HG03097 (cell line): ENCODE measurements at regions not wholly inside any gene's neighbourhood (a gene's known extent, or its start where the extent isn't known, plus 50 kb on each side); places are given as distances from the start of the nearest gene placed in this dataset.
"Not testable (repeated sequence)": the region's sequence is repeated elsewhere in the genome, so short reads cannot be mapped to it uniquely, and the experiment has no call there.

ENCODE experiments used
- ATAC-seq: cut with Tn5 transposase; IDR thresholded peaks from one replicate; pipeline ENCODE4 v1.9.1; 2021; ENCODE audit not compliant: unreplicated experiment, low FRiP score

DNA sequence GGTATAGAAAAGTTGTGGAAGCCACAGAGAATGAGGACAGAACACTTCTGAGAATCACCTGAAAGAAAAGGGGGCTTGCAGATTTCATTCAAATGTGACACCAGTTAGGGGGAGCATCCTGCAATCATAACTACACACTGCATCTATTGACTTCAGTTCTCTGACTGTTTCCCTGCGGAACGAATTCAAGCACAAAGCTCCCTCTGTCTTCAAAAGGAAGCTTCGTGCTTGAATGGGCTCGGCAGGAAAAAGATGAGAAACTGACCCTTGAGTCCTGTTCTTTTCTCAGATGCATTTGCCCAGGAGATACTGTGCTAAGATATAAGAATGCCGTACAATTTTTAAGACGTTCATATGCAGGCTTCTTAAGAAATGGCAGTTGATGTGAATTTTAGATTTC lies 2000.4 kb upstream of the RAG2 start:
- no peak for ATAC-seq

DNA sequence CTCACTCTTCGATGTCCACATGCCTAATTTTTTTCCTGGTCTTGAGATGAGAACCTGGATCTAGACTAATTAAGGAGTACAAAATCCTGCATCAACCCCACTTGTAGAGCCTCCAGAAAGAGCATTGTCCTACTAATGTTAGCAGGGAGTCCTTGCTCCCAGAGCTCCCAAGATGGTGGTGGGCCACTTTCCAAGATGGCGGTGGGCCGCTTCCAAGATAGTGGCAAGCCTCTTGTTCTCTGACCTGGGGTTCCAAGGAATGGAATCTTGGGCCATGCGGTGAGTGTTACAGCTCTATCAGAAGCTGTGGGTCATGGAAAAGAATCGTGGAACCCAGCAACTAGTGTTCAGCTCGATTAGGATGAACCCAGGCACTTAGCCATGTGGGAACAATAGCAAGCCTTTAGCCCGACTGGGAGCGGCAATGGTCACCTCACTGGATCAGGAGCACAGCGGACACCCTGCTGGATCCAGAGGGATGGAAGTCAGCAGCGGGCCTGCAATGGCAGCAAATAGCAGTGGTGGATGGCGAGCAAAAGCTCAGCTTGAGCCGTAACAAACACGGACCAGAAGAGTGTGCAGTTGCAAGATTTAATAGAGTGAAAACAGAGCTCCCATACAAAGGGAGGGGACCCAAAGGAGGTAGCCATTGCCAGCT lies 1997.5 kb upstream of the RAG2 start:
- ATAC-seq: not testable (repeated sequence)

DNA sequence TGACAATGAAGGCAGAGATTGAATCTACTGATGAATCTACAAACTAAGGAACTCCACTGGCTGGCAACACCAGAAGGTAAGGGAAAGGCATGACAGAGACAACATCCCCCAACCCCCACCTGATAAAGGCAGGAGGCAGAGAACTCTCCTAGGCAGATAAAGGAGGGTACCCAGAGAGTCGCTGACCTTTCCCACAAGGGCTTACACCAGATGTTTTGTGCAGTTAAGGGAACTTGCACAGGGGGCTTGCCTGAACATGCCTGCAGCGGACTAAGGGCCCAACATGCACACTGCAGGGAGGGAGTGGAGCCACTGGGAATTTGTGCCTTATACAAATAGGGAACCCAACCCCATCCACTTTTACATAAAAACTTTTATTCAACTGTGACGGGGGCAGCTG lies 1996.9 kb upstream of the RAG2 start:
- no peak for ATAC-seq

DNA sequence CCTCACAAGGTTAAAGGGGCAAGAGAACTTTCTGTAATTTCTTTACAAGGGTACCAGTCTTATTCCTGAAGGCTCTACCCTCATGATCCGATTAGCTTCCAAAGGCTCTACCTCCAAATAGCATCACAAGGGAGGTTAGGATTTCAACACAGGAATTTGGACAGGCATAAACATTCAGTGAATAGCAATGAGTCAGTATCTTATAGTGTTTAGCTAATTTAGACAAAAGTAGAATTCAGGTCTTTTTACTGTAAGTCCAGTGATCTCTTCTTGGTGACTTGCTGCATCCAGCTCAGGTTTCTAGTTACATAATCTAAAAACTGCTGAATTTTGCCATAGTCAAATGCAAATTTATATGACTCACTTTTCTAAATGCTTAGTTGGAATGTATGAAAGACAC lies 1995.6 kb upstream of the RAG2 start:
- ATAC-seq: no peak

DNA sequence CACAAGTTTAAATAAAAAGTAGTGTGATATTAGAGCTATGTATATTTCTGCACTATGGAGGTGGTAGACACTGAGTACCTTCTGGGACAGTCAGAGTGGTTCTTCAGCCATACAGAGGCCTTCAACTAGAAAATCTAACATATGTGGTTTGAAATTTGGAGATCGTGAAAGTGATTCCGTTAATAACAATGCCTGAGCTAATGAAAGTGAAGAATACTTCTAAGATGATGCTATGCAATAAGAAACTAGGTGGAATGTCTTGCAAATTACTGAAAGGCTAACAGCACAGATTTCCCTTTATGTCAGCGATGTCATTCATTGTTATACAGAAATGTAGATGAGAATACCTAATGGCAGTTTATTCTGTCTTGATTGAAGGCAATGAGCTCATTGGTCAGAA lies 1984.7 kb upstream of the RAG2 start:
- no peak for ATAC-seq

DNA sequence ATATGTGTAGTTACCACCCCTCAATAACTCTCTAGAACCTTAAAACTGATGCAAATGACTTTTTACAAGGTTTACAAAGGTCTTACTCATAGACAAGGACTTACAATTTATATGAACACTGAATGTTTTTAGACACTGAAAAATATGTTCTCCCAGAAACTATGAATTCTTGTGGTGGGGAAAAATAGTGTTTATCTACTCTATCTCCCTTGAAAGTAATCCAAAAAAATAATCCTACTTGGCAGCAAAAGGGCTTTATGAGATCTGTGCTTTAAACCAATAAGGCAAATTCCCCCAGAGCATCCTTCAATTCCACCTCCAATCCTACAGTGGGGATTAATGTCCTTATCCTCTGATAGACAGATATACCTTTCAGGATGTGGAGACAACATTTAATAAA lies 1984.1 kb upstream of the RAG2 start:
- ATAC-seq: no peak

DNA sequence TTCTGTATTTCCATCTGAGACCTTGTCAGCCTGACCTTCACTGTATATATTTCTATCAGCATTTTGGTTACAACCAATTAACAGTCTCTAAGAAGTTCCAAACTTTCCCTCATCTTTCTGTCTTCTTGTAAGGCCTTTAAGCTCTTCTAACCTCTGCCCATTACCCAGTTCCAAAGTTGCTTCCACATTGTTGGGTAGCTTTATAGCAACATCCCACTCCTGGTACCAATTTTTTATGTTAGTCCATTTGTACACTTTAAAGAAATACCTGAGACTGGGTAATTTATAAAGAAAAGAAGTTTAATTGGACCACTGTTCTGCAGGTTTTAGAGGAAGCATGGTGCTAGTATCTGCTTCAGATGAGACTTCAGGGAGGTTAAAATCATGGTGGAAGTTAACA lies 1979.7 kb upstream of the RAG2 start:
- ATAC-seq: no peak

DNA sequence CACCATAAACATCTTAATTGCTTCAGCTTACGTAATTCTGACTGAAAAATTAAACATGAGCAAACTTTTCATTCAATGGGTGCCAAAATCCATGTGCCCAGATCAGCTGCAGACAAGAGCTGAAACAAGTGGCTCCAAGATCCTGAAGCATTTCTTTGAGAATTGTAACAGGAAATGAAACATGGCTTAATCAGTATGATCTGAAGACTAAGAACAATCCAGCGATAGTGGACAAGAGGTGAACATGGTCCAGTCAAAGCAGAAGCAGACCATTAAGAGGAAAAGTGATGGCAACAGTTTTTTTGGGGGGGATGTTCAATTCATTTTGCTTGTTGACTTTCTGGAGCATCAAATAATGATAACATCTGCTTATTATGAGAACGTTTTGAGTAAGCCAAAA lies 1964.5 kb upstream of the RAG2 start:
- ATAC-seq: no peak

DNA sequence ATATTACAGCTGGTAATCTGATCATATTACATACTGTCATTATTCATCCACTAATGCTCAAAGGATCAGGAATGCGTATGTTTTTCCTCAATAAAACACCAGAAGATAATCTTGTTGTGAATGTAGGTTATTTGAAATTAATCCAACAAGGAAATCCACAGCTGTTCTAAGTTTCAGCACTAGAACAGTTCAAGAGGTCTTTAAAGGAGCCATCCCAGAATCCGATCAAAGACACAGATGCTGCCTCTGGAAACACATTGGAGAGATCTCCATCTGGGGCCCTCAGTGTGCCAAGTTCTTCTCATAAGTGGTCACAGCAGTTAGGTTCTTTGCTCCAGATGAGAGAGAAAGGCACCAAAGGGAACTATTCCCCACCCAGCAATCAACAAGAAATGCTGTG lies 1955.1 kb upstream of the RAG2 start:
- ATAC-seq: no peak

DNA sequence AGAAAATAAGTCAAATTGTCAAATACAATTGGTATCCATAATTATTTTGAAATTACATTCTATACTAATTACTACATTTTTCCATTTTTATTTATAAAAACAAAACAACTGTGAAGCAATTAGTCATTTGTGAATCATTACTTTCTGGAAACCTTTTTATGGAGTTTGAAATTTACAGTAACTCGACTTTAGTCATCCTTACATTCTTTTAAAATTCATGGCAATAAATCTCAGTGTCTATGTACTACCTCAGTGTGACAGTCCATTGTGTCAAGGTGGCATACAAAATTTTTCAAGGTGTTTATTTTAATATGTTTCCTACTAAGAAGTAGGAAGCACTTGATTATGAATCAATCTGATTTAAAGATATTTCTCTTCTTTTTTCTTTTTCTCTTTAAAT lies 1949.4 kb upstream of the RAG2 start:
- ATAC-seq: no peak

DNA sequence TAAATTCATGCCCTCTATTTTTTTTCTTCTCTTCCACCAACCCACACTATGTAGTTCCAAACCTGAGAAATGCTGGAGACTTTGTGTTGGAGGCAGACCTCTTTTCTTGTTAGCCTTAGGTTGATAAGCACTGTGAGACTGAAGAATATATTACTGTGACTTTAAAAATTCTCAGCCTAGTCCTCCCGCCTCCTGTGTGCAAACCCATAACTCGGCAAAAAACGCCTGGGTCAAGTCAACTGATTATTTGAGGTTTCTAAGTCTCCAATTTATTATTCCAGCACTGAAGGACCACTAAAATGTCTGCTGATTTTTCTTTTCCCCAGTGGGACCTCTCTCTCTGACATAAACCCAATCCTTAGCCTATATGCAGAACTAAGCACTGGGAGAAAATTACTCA lies 1946.0 kb upstream of the RAG2 start:
- ATAC-seq: no peak

DNA sequence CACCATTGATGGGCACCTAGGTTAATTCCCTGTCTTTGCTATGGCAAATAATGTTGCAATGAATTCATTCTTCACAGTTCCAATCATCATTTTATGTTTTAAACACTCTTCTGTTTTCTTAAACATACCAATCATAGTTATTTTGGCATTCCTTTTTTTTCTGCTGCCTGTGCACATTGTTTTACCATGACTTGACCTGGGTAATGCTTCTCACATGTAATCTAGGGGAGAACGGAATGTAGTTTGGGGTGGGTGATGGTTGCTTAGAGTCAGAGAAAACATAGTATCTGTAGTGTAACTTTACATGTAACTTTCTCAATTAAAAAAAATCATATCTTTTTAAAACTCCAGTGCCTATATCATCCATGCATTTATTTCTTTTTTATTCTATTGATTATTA lies 1945.3 kb upstream of the RAG2 start:
- no peak for ATAC-seq

DNA sequence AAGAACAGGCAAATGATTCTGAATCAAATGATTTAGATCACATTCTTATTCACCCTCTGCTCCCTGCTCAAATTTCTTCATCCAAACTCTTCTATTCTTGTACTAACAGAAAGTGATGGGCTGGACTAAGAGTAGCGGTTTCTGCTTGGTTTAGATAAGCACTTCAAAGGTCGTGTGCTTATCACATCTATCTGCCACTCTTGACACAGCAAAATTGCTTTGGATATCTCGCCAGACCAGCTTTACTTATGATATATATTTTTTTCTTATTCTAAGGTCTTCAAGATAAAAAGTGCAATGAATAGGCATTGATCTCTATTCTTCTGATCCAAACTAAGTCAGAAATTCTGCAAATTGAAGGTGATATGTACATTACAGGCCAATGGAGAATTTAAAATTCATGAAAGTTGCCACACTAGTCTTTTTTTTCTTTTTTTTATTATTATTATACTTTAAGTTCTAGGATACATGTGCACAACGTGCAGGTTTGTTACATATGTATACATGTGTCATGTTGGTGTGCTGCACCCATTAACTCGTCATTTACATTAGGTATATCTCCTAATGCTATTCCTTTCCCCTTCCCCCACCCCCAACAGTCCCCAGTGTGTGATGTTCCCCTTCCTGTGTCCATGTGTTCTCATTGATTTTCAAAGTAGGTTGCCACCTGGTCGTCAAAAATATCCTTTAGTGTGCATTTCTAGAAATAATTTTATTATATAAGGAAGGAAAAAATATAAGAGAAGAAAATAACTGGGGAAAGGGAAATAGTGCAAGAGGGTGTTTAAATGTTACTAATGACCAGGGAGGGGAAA lies 1941.0 kb upstream of the RAG2 start:
- no peak for ATAC-seq

DNA sequence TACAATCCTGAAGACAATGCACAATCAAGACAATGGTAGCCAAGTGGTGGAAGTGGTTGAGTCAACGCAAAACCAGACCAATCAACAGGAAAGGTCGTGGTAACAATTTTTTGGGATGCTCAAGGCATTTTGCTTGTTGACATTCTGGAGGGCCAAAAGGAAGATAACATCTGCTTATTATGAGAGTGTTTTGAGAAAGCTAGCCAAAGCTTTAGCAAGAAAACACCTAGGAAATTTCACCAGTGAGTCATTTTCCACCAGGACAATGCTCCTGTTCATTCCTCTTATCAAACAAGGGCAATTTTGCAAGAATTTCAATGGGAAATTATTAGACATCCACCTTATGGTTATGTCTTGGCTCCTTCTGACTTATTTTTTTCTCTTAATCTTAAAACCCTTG lies 1932.2 kb upstream of the RAG2 start:
- no peak for ATAC-seq

DNA sequence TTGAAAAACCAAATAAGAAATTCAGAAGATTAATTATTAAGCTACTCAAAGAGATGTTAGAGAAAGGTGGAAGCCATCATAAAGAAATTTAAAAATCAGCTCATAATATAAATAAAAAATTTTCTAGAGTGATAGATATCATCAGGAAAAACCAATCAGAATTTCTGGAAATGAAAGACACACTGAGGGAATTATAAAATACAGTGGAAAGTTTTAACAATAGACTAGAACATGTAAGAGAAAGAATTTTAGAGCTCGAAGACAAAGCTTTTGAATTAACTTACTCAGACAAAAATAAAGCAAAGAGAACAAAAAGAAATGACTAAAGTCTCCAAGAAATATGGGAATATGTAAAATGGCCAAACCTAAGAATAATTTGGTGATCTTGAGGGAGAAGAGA lies 1926.9 kb upstream of the RAG2 start:
- no peak for ATAC-seq

DNA sequence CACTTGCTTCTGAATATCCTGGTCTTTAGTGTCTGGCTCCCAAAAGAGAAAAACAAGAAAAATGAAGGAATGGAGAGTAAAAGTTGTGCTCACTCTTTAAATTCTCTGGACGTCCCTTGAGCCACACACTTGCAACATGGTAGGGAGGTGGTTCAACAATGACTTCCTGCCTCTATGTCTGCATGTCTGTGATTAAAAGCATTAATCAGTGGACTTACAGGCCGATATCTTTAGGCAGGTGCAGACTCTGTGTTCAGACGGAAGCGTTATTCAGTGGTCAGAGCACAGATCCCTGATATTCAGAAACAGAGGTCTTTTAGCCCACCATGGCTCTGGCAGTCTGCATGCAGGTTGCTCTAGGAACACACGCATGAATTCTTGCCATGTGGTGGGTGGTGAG lies 1920.0 kb upstream of the RAG2 start:
- no peak for ATAC-seq

DNA sequence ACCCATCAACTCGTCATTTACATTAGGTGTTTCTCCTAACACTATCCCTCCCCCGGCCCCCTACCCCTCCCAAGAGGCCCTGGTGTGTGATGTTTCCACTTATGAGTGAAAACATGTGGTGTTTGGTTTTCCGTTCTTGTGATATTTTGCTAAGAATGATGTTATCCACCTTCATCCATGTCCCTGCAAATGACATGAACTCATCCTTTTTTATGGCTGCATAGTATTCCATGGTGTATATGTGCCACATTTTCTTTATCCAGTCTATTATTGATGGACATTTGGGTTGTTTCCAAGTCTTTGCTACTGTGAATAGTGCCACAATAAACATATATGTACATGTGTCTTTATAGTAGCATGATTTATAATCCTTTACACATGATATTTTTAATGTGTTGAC lies 1914.8 kb upstream of the RAG2 start:
- ATAC-seq: not testable (repeated sequence)

DNA sequence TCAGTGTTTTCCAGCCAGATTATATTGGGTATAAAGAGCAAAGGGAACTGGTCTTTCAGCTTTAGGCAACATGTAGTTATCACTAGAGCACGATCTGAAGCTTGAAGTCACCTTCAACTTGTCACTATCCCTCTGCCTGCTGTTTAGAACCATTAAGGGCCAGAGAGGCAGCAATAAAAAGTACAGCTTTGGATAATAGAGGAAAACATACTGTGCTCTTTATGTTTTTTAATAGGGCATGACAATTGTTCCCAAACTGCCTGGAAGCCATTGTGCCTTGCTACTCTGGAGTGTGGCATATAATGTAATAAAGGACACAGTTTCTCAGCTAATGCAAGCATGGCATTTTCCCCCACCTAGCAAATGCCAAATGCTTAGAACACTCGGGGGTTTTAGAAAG lies 1912.0 kb upstream of the RAG2 start:
- no peak for ATAC-seq

DNA sequence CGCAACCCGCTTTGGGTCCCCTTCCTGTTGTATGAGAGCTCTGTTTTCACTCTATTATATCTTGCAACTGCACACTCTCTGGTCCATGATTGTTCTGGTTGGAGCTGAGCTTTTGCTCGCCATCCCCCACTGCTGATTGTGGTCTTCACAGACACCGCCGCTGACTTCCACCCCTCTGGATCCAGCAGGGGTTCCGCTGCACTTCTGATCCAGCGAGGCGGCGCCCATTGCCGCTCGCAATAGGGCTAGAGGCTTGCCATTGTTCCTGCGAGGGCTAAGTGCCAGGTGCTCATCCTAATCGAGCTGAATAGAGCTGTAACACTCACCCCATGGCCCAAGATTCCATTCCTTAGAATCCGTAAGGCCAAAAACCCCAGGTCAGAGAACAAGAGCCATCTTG lies 1905.8 kb upstream of the RAG2 start:
- no peak for ATAC-seq

DNA sequence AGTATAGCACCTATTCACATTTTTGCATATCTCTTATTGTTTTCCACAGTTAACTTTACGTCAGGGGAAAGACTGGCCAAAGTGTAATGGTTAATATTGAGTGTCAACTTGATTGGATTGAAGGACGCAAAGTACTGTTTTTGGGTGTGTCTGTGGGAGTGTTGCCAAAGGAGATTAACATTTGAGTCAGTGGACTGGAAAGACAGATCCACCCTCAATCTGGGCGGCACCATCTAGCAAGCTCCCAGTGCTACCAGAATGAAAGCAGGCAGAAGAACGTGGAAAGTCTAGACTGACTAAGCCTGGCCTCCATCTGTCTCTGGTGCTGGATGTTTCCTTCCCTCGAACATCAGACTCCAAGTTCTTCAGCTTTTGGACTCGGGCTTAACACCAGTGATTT lies 1900.7 kb upstream of the RAG2 start:
- no peak for ATAC-seq

DNA sequence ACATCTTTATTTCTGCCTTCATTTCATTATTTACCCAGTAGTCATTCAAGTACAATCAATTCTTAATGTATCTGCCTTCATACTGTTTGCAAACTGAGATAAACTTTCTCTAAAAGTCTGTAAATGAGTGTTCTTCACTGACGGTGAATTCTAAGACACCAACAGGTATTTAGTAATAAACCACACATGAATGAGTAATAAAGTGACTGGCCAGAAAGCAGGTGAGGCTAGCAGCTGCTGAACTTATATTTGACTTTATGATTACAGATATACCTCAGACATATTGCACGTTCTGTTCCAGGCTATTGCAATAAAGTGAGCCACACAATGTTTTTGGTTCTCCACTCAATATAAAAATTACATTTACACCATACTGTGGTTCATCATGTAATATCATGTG lies 1894.0 kb upstream of the RAG2 start:
- ATAC-seq: no peak

DNA sequence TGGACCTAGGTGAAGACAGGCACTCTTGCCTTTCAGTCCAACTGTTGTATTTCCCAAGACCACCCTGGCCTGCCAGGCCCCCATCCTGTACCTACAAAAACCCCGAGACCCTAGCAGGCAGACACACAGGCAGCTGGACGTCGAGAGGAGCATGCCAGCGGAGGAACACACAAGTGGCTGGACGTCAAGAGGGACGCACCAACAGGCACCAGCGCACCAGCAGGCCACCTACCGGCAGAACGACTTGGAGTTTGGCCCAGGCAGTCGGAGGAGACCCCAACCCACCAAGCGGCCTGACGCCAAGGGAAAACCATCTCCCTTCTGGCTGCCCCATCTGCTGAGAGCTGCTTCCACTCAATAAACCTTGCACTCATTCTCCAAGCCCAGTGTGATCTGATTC lies 1883.4 kb upstream of the RAG2 start:
- no peak for ATAC-seq
